ENCODE measurements at regions not wholly inside any gene's neighbourhood (a gene's known extent, or its start where the extent isn't known, plus 50 kb on each side); places are given as distances from the start of the nearest gene placed in this dataset.

GRCh38 chr2:238506371-238507068, 79.8 kb downstream of the ASB1 start:
- H3K4me3 ChIP-seq (replicated peaks; ENCODE audit: low read depth, low read length), result no peak overlapping the region
- no peak for DNase-seq (ENCODE audit: extremely low read depth, insufficient read length)
- TF ChIP-seq CTCF (IDR thresholded peaks at IDR 0.05; ENCODE audit: insufficient read depth, low read length, poor library complexity, severe bottlenecking), result no peak
- no peaks in the 10 kb centered on the region for H3K36me3 ChIP-seq (ENCODE audit: control insufficient read depth, insufficient read depth, low read length)
- no peaks in the 10 kb centered on the region; the same call in 1 of the 2 replicates for H3K27me3 ChIP-seq (replicated peaks; ENCODE audit: control insufficient read depth, insufficient read depth, low read length)

- TF ChIP-seq CTCF (IDR thresholded peaks at IDR 0.05; ENCODE audit: insufficient read depth, low read length, poor library complexity, severe bottlenecking), result no peak
- Histone ChIP-seq H3K27me3 (replicated peaks; ENCODE audit: control insufficient read depth, insufficient read depth, low read length) (no peaks in the 10 kb centered on the region; the same call in 1 of the 2 replicates), H3K4me3 (replicated peaks; ENCODE audit: low read depth, low read length) (no peak overlapping the region), H3K36me3 (ENCODE audit: control insufficient read depth, insufficient read depth, low read length) (no peaks in the 10 kb centered on the region)
- no peak for DNase-seq (ENCODE audit: extremely low read depth, insufficient read length)
These were observed 81.1 kb downstream of the ASB1 start for GRCh38 chr2:238507836-238508235.

GRCh38 chr2:238509151-238509835, 82.6 kb downstream of the ASB1 start:
- TF ChIP-seq CTCF (IDR thresholded peaks at IDR 0.05; ENCODE audit: insufficient read depth, low read length, poor library complexity, severe bottlenecking), result no peak
- Histone ChIP-seq H3K4me3 (replicated peaks; ENCODE audit: low read depth, low read length) (no peak overlapping the region), H3K36me3 (ENCODE audit: control insufficient read depth, insufficient read depth, low read length) (no peaks in the 10 kb centered on the region), H3K27me3 (replicated peaks; ENCODE audit: control insufficient read depth, insufficient read depth, low read length) (no peaks in the 10 kb centered on the region; the same call in 1 of the 2 replicates)
- DNase-seq (ENCODE audit: extremely low read depth, insufficient read length), result no peak

- no peaks in the 10 kb centered on the region; the same call in 1 of the 2 replicates for H3K27me3 ChIP-seq (replicated peaks; ENCODE audit: control insufficient read depth, insufficient read depth, low read length)
- H3K36me3 ChIP-seq (ENCODE audit: control insufficient read depth, insufficient read depth, low read length), result no peaks in the 10 kb centered on the region
- DNase-seq (ENCODE audit: extremely low read depth, insufficient read length), result no peak
- no peak for TF ChIP-seq CTCF (IDR thresholded peaks at IDR 0.05; ENCODE audit: insufficient read depth, low read length, poor library complexity, severe bottlenecking)
- H3K4me3 ChIP-seq (replicated peaks; ENCODE audit: low read depth, low read length), result no peak overlapping the region
These were observed 83.2 kb downstream of the ASB1 start for GRCh38 chr2:238509903-238510302.

- DNase-seq (ENCODE audit: extremely low read depth, insufficient read length), result no peak
- no peaks in the 10 kb centered on the region for H3K36me3 ChIP-seq (ENCODE audit: control insufficient read depth, insufficient read depth, low read length)
- H3K27me3 ChIP-seq (replicated peaks; ENCODE audit: control insufficient read depth, insufficient read depth, low read length), result no peaks in the 10 kb centered on the region; the same call in 1 of the 2 replicates
- no peak for TF ChIP-seq CTCF (IDR thresholded peaks at IDR 0.05; ENCODE audit: insufficient read depth, low read length, poor library complexity, severe bottlenecking)
- H3K4me3 ChIP-seq (replicated peaks; ENCODE audit: low read depth, low read length), result no peak overlapping the region
These were observed 84.3 kb downstream of the ASB1 start for GRCh38 chr2:238510911-238511613.

All from GM06990 (cell line).